Caco-2 (cell line): ENCODE measurements at regions not wholly inside any gene's neighbourhood (a gene's known extent, or its start where the extent isn't known, plus 50 kb on each side); places are given as distances from the start of the nearest gene placed in this dataset.

Source experiments
- BruUV-seq: library from RNA; stranded (reverse); fragments of 400-500 nt; replicated peaks from 2 replicates; lab custom pipeline; 2021; lab: Mats Ljungman, UMichigan
- CTCF ChIA-PET: fragments of 300-600 bp; sonication (Branson Sonifier 250); formaldehyde crosslinking; loops from one replicate; lab custom pipeline; 2022; ENCODE audit warnings: antibody characterized with exemption; lab: Charles Lee
- POLR2A ChIA-PET: fragments of 300-600 bp; sonication (Branson Sonifier 250); formaldehyde crosslinking; loops from one replicate; lab custom pipeline; 2022; ENCODE audit warnings: antibody characterized with exemption; lab: Charles Lee
- DNase-seq, 2 experiments: peaks; one replicate each; pipeline versions ENCODE4 v3.0.0 to v3.0.0-alpha.2; 2020 to 2022
- H3K27me3 ChIP-seq: replicated peaks from 2 replicates; pipeline ENCODE4 v1.6.0; 2011; ENCODE audit warnings: low read length; ENCODE audit not compliant: control insufficient read depth, insufficient read depth
- H3K36me3 ChIP-seq: 2 replicates; pipeline ENCODE4 v1.5.1; 2011; ENCODE audit warnings: low read length; ENCODE audit not compliant: control insufficient read depth, insufficient read depth
- H3K4me1 ChIP-seq: fragments of 250-450 bp; sonication (Bioruptor Pico); 2 replicates; pipeline ENCODE4 v1.5.1; 2020; ENCODE audit warnings: mild to moderate bottlenecking
- H3K4me3 ChIP-seq: 2 replicates; pipeline ENCODE4 v1.5.1; 2011; ENCODE audit warnings: low read depth, mild to moderate bottlenecking, control low read depth, low read length
- H3K9me3 ChIP-seq: fragments of 250-450 bp; sonication (Bioruptor Pico); 2 replicates; pipeline ENCODE4 v1.5.1; 2020; ENCODE audit warnings: mild to moderate bottlenecking, moderate library complexity
- H3K27ac Mint-ChIP-seq: one replicate; pipeline ENCODE4 v1.8.0; 2022; ENCODE audit warnings: mixed read lengths; ENCODE audit not compliant: unreplicated experiment
- H3K27me3 Mint-ChIP-seq: one replicate; pipeline ENCODE4 v1.8.0; 2022; ENCODE audit warnings: mixed read lengths; ENCODE audit not compliant: insufficient read depth, unreplicated experiment
- H3K36me3 Mint-ChIP-seq: one replicate; pipeline ENCODE4 v1.8.0; 2022; ENCODE audit warnings: mild to moderate bottlenecking, mixed read lengths; ENCODE audit not compliant: insufficient read depth, unreplicated experiment
- H3K4me1 Mint-ChIP-seq: one replicate; pipeline ENCODE4 v1.8.0; 2022; ENCODE audit warnings: low read depth, mixed read lengths; ENCODE audit not compliant: unreplicated experiment
- H3K4me3 Mint-ChIP-seq: one replicate; pipeline ENCODE4 v1.8.0; 2022; ENCODE audit warnings: mild to moderate bottlenecking, moderate library complexity, mixed read lengths; ENCODE audit not compliant: unreplicated experiment
- H3K9me3 Mint-ChIP-seq: one replicate; pipeline ENCODE4 v1.8.0; 2022; ENCODE audit warnings: mixed read lengths; ENCODE audit not compliant: unreplicated experiment
- CTCF ChIP-seq, 2 experiments: fragments of 200-600 bp in 1 of 2; IDR thresholded peaks; 1 replicate in 1 of 2; 2 replicates in 1 of 2; pipeline versions ENCODE4 v1.5.1 to v1.8.0; 2011 to 2022; ENCODE audit warnings: antibody characterized with exemption in 1 of 2, control low read depth in 1 of 2, inconsistent platforms in 1 of 2, low read depth in 1 of 2, low read length in 1 of 2, mild to moderate bottlenecking in 1 of 2, moderate library complexity in 1 of 2; ENCODE audit not compliant: insufficient read depth in 1 of 2, severe bottlenecking in 1 of 2, unreplicated experiment in 1 of 2
- intact Hi-C: fragments of 100-400 bp; cut with micrococcal nuclease; formaldehyde crosslinking; loops from one replicate; pipeline ENCODE4 v1.10.0; 2022; ENCODE audit not compliant: unreplicated experiment

- H3K27me3 Mint-ChIP-seq, result peaks cover 4% of the 10 kb centered on the region
- DNase-seq, result no peak
- ChIA-PET CTCF (no interaction called here), POLR2A (no interaction called here)
- H3K4me1 Mint-ChIP-seq, result peaks cover 6% of the 10 kb centered on the region
- TF ChIP-seq CTCF (IDR thresholded peaks at IDR 0.05; ENCODE audit: insufficient read depth in 1 of 2, low read depth in 1 of 2, low read length in 1 of 2, severe bottlenecking in 1 of 2, unreplicated experiment in 1 of 2), result no peak
- Histone ChIP-seq H3K4me1 (no peaks in the 10 kb centered on the region), H3K36me3 (no peaks in the 10 kb centered on the region), H3K27me3 (no peaks in the 10 kb centered on the region), H3K9me3 (no peaks in the 10 kb centered on the region), H3K4me3 (no peak overlapping the region)
- BruUV-seq, result no TSS peak
- no peak overlapping the region for H3K4me3 Mint-ChIP-seq
- H3K9me3 Mint-ChIP-seq, result no peaks in the 10 kb centered on the region
- H3K27ac Mint-ChIP-seq, result no peak overlapping the region
- H3K36me3 Mint-ChIP-seq, result no peaks in the 10 kb centered on the region
- intact Hi-C loops, result no loop called here
Observed at GRCh38 chr7:18212758-18213157, 185.1 kb upstream of the PRPS1L1 start.

- no TSS peak for BruUV-seq
- no peaks in the 10 kb centered on the region for H3K36me3 ChIP-seq
- Mint-ChIP-seq H3K9me3 (no peaks in the 10 kb centered on the region), H3K27me3 (peaks cover 4% of the 10 kb centered on the region), H3K4me3 (no peak overlapping the region), H3K4me1 (peaks cover 6% of the 10 kb centered on the region), H3K27ac (no peak overlapping the region), H3K36me3 (no peaks in the 10 kb centered on the region)
- H3K27me3 ChIP-seq, result no peaks in the 10 kb centered on the region
- no peak for TF ChIP-seq CTCF (IDR thresholded peaks at IDR 0.05; ENCODE audit: insufficient read depth in 1 of 2, low read depth in 1 of 2, low read length in 1 of 2, severe bottlenecking in 1 of 2, unreplicated experiment in 1 of 2)
- ChIA-PET CTCF (no interaction called here), POLR2A (no interaction called here)
- intact Hi-C loops, result no loop called here
- H3K4me1 ChIP-seq, result no peaks in the 10 kb centered on the region
- H3K9me3 ChIP-seq, result no peaks in the 10 kb centered on the region
- H3K4me3 ChIP-seq, result no peak overlapping the region
- no peak for DNase-seq
Observed at GRCh38 chr7:18213652-18214051, 186.0 kb upstream of the PRPS1L1 start.

GRCh38 chr7:18216270-18216669, 188.6 kb upstream of the PRPS1L1 start:
- BruUV-seq, result no TSS peak

More at GRCh38 chr7:18216270-18216669, 188.6 kb upstream of the PRPS1L1 start:
- ChIA-PET CTCF (no interaction called here), POLR2A (no interaction called here)
- peaks cover 6% of the 10 kb centered on the region for H3K4me1 Mint-ChIP-seq
- no peaks in the 10 kb centered on the region for H3K9me3 Mint-ChIP-seq
- H3K27me3 Mint-ChIP-seq, result peaks cover 4% of the 10 kb centered on the region
- no peaks in the 10 kb centered on the region for H3K36me3 Mint-ChIP-seq
- no peaks in the 10 kb centered on the region for H3K36me3 ChIP-seq
- intact Hi-C loops, result no loop called here
- no peak for DNase-seq
- H3K27me3 ChIP-seq, result no peaks in the 10 kb centered on the region
- H3K4me3 ChIP-seq, result no peak overlapping the region
- H3K27ac Mint-ChIP-seq, result no peak overlapping the region
- no peak overlapping the region for H3K4me3 Mint-ChIP-seq
- H3K9me3 ChIP-seq, result no peaks in the 10 kb centered on the region
- H3K4me1 ChIP-seq, result no peaks in the 10 kb centered on the region
- TF ChIP-seq CTCF (IDR thresholded peaks at IDR 0.05; ENCODE audit: insufficient read depth in 1 of 2, low read depth in 1 of 2, low read length in 1 of 2, severe bottlenecking in 1 of 2, unreplicated experiment in 1 of 2), result no peak
